ENCODE measurements at regions not wholly inside any gene's neighbourhood (a gene's known extent, or its start where the extent isn't known, plus 50 kb on each side); places are given as distances from the start of the nearest gene placed in this dataset.

- TF ChIP-seq, protein P1, sequence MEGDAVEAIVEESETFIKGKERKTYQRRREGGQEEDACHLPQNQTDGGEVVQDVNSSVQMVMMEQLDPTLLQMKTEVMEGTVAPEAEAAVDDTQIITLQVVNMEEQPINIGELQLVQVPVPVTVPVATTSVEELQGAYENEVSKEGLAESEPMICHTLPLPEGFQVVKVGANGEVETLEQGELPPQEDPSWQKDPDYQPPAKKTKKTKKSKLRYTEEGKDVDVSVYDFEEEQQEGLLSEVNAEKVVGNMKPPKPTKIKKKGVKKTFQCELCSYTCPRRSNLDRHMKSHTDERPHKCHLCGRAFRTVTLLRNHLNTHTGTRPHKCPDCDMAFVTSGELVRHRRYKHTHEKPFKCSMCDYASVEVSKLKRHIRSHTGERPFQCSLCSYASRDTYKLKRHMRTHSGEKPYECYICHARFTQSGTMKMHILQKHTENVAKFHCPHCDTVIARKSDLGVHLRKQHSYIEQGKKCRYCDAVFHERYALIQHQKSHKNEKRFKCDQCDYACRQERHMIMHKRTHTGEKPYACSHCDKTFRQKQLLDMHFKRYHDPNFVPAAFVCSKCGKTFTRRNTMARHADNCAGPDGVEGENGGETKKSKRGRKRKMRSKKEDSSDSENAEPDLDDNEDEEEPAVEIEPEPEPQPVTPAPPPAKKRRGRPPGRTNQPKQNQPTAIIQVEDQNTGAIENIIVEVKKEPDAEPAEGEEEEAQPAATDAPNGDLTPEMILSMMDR (IDR thresholded peaks at IDR 0.05; ENCODE audit: low read depth, low read length): no peak
- no peak for TF ChIP-seq EZH2phosphoT487 (IDR thresholded peaks at IDR 0.05; ENCODE audit: low read depth)
- Histone ChIP-seq H3K4me2 (ENCODE audit: low read length) (no peak overlapping the region), H2AFZ (ENCODE audit: low read depth, low read length) (no peak overlapping the region), H3K79me2 (ENCODE audit: low read length) (no peaks in the 10 kb centered on the region), H3K27ac (ENCODE audit: low read length) (no peak overlapping the region), H3K4me3 (ENCODE audit: low read length) (no peak overlapping the region), H3K4me1 (ENCODE audit: low read length) (no peaks in the 10 kb centered on the region), H3K9me3 (ENCODE audit: insufficient read depth, low read length) (no peaks in the 10 kb centered on the region), H3K27me3 (ENCODE audit: low read depth, low read length) (peaks cover 27% of the 10 kb centered on the region), H4K20me1 (ENCODE audit: insufficient read depth, low read length) (no peaks in the 10 kb centered on the region), H3K36me3 (replicated peaks; ENCODE audit: low read depth, low read length) (no peaks in the 10 kb centered on the region), H3K9ac (ENCODE audit: low read length) (no peak overlapping the region)
Measured at GRCh38 chr22:45103756-45104155, 60.0 kb upstream of the NUP50 start.

DNA sequence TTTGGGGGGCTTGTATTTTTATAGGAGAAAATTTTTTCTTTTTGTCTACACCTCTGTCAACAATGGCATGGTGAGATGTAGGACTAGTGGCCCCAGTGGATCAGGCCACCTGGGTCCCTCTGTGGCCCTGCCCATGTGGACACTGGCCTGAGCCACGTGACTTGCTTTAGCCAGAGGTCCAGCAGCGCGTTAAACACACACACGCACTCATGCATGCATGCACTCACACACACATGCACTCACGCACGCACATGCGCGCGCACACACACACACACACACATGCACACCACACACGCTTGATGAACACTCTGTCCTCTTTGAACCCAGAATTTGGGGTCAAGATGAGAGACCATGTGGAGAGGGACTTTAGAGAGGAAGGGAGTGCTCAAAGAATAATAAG is 59.4 kb upstream of the NUP50 start:
- Histone ChIP-seq H4K20me1 (ENCODE audit: insufficient read depth, low read length) (no peaks in the 10 kb centered on the region), H3K9me3 (ENCODE audit: insufficient read depth, low read length) (no peaks in the 10 kb centered on the region), H3K27ac (ENCODE audit: low read length) (no peak overlapping the region), H3K4me3 (ENCODE audit: low read length) (no peak overlapping the region), H3K9ac (ENCODE audit: low read length) (no peak overlapping the region), H2AFZ (ENCODE audit: low read depth, low read length) (no peak overlapping the region), H3K4me1 (ENCODE audit: low read length) (no peaks in the 10 kb centered on the region), H3K27me3 (ENCODE audit: low read depth, low read length) (peaks cover 27% of the 10 kb centered on the region), H3K79me2 (ENCODE audit: low read length) (no peaks in the 10 kb centered on the region), H3K4me2 (ENCODE audit: low read length) (no peak overlapping the region), H3K36me3 (replicated peaks; ENCODE audit: low read depth, low read length) (no peaks in the 10 kb centered on the region)
- TF ChIP-seq EZH2phosphoT487 (IDR thresholded peaks at IDR 0.05; ENCODE audit: low read depth): no peak
- TF ChIP-seq, protein P1 (IDR thresholded peaks at IDR 0.05; ENCODE audit: low read depth, low read length): no peak

DNA sequence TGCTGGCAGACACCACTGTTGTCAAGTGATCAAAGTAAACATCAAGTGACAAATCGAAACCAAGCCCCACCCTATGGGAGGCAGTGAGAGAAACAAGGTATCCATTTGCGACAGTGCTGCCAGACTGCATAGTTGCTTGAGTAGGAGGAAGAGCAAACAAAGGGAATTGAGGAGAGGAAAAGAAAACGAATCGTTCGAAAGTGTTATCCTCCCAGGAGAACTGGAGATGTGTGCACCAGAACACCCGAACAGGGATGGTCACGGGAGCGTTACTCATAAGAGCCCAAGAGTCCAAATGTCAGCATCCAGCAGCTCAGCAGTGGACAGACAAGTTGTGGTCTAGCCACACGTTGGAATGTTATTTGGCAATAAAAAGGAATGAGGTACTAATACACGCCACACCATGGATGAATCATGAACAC is 58.4 kb upstream of the NUP50 start:
- Histone ChIP-seq H3K4me2 (ENCODE audit: low read length) (no peak overlapping the region), H3K27me3 (ENCODE audit: low read depth, low read length) (peaks cover 29% of the 10 kb centered on the region), H3K9ac (ENCODE audit: low read length) (no peak overlapping the region), H3K36me3 (replicated peaks; ENCODE audit: low read depth, low read length) (no peaks in the 10 kb centered on the region), H3K79me2 (ENCODE audit: low read length) (no peaks in the 10 kb centered on the region), H3K4me1 (ENCODE audit: low read length) (no peaks in the 10 kb centered on the region), H3K9me3 (ENCODE audit: insufficient read depth, low read length) (no peaks in the 10 kb centered on the region), H3K27ac (ENCODE audit: low read length) (no peak overlapping the region), H4K20me1 (ENCODE audit: insufficient read depth, low read length) (no peaks in the 10 kb centered on the region), H2AFZ (ENCODE audit: low read depth, low read length) (no peak overlapping the region), H3K4me3 (ENCODE audit: low read length) (no peak overlapping the region)
- TF ChIP-seq, protein P1 (IDR thresholded peaks at IDR 0.05; ENCODE audit: low read depth, low read length): no peak
- TF ChIP-seq EZH2phosphoT487 (IDR thresholded peaks at IDR 0.05; ENCODE audit: low read depth): no peak

- Histone ChIP-seq H3K9ac (ENCODE audit: low read length) (no peak overlapping the region), H3K27ac (ENCODE audit: low read length) (no peak overlapping the region), H4K20me1 (ENCODE audit: insufficient read depth, low read length) (no peaks in the 10 kb centered on the region), H3K79me2 (ENCODE audit: low read length) (no peaks in the 10 kb centered on the region), H3K27me3 (ENCODE audit: low read depth, low read length) (peaks cover 43% of the 10 kb centered on the region), H3K36me3 (replicated peaks; ENCODE audit: low read depth, low read length) (no peaks in the 10 kb centered on the region), H3K4me1 (ENCODE audit: low read length) (no peaks in the 10 kb centered on the region), H3K4me3 (ENCODE audit: low read length) (no peak overlapping the region), H3K4me2 (ENCODE audit: low read length) (no peak overlapping the region), H3K9me3 (ENCODE audit: insufficient read depth, low read length) (no peaks in the 10 kb centered on the region), H2AFZ (ENCODE audit: low read depth, low read length) (no peak overlapping the region)
- no peak for TF ChIP-seq EZH2phosphoT487 (IDR thresholded peaks at IDR 0.05; ENCODE audit: low read depth)
- TF ChIP-seq, protein P1 (IDR thresholded peaks at IDR 0.05; ENCODE audit: low read depth, low read length): no peak
Measured at GRCh38 chr22:45107671-45108070, 56.1 kb upstream of the NUP50 start.

All from OCI-LY3 (cell line).